ENCODE measurements at regions not wholly inside any gene's neighbourhood (a gene's known extent, or its start where the extent isn't known, plus 50 kb on each side); places are given as distances from the start of the nearest gene placed in this dataset.

- Histone ChIP-seq H3K27ac (ENCODE audit: low read depth, low read length) (no peak overlapping the region), H3K27me3 (ENCODE audit: control insufficient read depth in 2 of 2, insufficient read depth in 2 of 2, low read length in 2 of 2) (no peaks in the 10 kb centered on the region), H3K36me3 (ENCODE audit: control insufficient read depth in 2 of 3, insufficient read depth in 3 of 3, low read length in 3 of 3) (no peaks in the 10 kb centered on the region), H3K4me1 (ENCODE audit: control insufficient read depth in 2 of 2, insufficient read depth in 2 of 2, low read length in 2 of 2) (no peaks in the 10 kb centered on the region), H3K9me3 (ENCODE audit: control insufficient read depth in 2 of 3, low read length in 3 of 3) (no peaks in the 10 kb centered on the region), H3K4me3 (ENCODE audit: low read length) (no peak overlapping the region)
- Mint-ChIP-seq H3K27me3 (no peaks in the 10 kb centered on the region), H3K27ac (no peak overlapping the region), H3K4me1 (peaks cover 0 to 1% (median 0%) of the 10 kb centered on the region in 7 donors), H3K36me3 (no peaks in the 10 kb centered on the region), H3K9me3 (peaks cover 0 to 12% (median 4%) of the 10 kb centered on the region in 11 donors), H3K4me3 (no peak overlapping the region)
- ChIA-PET CTCF (no interaction called here), POLR2A (no interaction called here)
- intact Hi-C loops (cut with micrococcal nuclease), result no loop called here
- DNase-seq, result no peak
- no peak for ATAC-seq
Observed at GRCh38 chr4:164221631-164222030, 532.3 kb upstream of the SMIM31 start.

GRCh38 chr4:164224871-164225270 is 529.1 kb upstream of the SMIM31 start:
- peaks cover 0 to 4% (median 0%) of the 10 kb centered on the region in 11 donors for H3K9me3 Mint-ChIP-seq
- intact Hi-C loops (cut with micrococcal nuclease), result no loop called here
- no peaks in the 10 kb centered on the region for H3K36me3 Mint-ChIP-seq
- POLR2A ChIA-PET, result no interaction called here
- H3K36me3 ChIP-seq (ENCODE audit: control insufficient read depth in 2 of 3, insufficient read depth in 3 of 3, low read length in 3 of 3), result no peaks in the 10 kb centered on the region
- no peak overlapping the region for H3K4me3 ChIP-seq (ENCODE audit: low read length)
- CTCF ChIA-PET, result no interaction called here
- ATAC-seq (no peak), DNase-seq (no peak)
- H3K4me1 ChIP-seq (ENCODE audit: control insufficient read depth in 2 of 2, insufficient read depth in 2 of 2, low read length in 2 of 2), result no peaks in the 10 kb centered on the region
- H3K27ac Mint-ChIP-seq, result no peak overlapping the region
- no peak overlapping the region for H3K4me3 Mint-ChIP-seq
- H3K4me1 Mint-ChIP-seq, result peaks cover 0 to 1% (median 0%) of the 10 kb centered on the region in 7 donors
- no peak overlapping the region for H3K27ac ChIP-seq (ENCODE audit: low read depth, low read length)
- no peaks in the 10 kb centered on the region for H3K27me3 ChIP-seq (ENCODE audit: control insufficient read depth in 2 of 2, insufficient read depth in 2 of 2, low read length in 2 of 2)
- H3K27me3 Mint-ChIP-seq, result no peaks in the 10 kb centered on the region
- H3K9me3 ChIP-seq (ENCODE audit: control insufficient read depth in 2 of 3, low read length in 3 of 3), result no peaks in the 10 kb centered on the region

- Histone ChIP-seq H3K4me3 (ENCODE audit: low read length) (no peak overlapping the region), H3K9me3 (ENCODE audit: control insufficient read depth in 2 of 3, low read length in 3 of 3) (no peaks in the 10 kb centered on the region), H3K27me3 (ENCODE audit: control insufficient read depth in 2 of 2, insufficient read depth in 2 of 2, low read length in 2 of 2) (no peaks in the 10 kb centered on the region), H3K36me3 (ENCODE audit: control insufficient read depth in 2 of 3, insufficient read depth in 3 of 3, low read length in 3 of 3) (no peaks in the 10 kb centered on the region), H3K4me1 (ENCODE audit: control insufficient read depth in 2 of 2, insufficient read depth in 2 of 2, low read length in 2 of 2) (no peaks in the 10 kb centered on the region), H3K27ac (ENCODE audit: low read depth, low read length) (no peak overlapping the region)
- H3K27ac Mint-ChIP-seq, result no peak overlapping the region
- no peak overlapping the region for H3K4me3 Mint-ChIP-seq
- no peak for DNase-seq
- H3K9me3 Mint-ChIP-seq, result peaks cover 0 to 2% (median 0%) of the 10 kb centered on the region in 11 donors
- CTCF ChIA-PET, result no interaction called here
- intact Hi-C loops (cut with micrococcal nuclease), result no loop called here
- H3K36me3 Mint-ChIP-seq, result no peaks in the 10 kb centered on the region
- H3K4me1 Mint-ChIP-seq, result no peaks in the 10 kb centered on the region
- no peaks in the 10 kb centered on the region for H3K27me3 Mint-ChIP-seq
- POLR2A ChIA-PET, result no interaction called here
- ATAC-seq, result no peak
Observed at GRCh38 chr4:164229255-164229654, 524.7 kb upstream of the SMIM31 start.

GRCh38 chr4:164239433-164239832 is 514.5 kb upstream of the SMIM31 start:
- H3K27ac Mint-ChIP-seq, result no peak overlapping the region
- H3K9me3 Mint-ChIP-seq, result peaks cover 0 to 6% (median 1%) of the 10 kb centered on the region in 11 donors

GRCh38 chr4:164239976-164240375 is 514.0 kb upstream of the SMIM31 start:
- no peaks in the 10 kb centered on the region for H3K36me3 Mint-ChIP-seq
- peaks cover 0 to 6% (median 1%) of the 10 kb centered on the region in 11 donors for H3K9me3 Mint-ChIP-seq
- CTCF ChIA-PET, result no interaction called here
- H3K4me1 Mint-ChIP-seq, result no peaks in the 10 kb centered on the region
- Histone ChIP-seq H3K4me1 (ENCODE audit: control insufficient read depth in 2 of 2, insufficient read depth in 2 of 2, low read length in 2 of 2) (no peaks in the 10 kb centered on the region), H3K27ac (ENCODE audit: low read depth, low read length) (no peak overlapping the region), H3K4me3 (ENCODE audit: low read length) (no peak overlapping the region), H3K9me3 (ENCODE audit: control insufficient read depth in 2 of 3, low read length in 3 of 3) (no peaks in the 10 kb centered on the region), H3K27me3 (ENCODE audit: control insufficient read depth in 2 of 2, insufficient read depth in 2 of 2, low read length in 2 of 2) (no peaks in the 10 kb centered on the region), H3K36me3 (ENCODE audit: control insufficient read depth in 2 of 3, insufficient read depth in 3 of 3, low read length in 3 of 3) (no peaks in the 10 kb centered on the region)
- no peak overlapping the region for H3K27ac Mint-ChIP-seq
- POLR2A ChIA-PET, result no interaction called here
- H3K27me3 Mint-ChIP-seq, result no peaks in the 10 kb centered on the region
- ATAC-seq (no peak), DNase-seq (no peak)
- H3K4me3 Mint-ChIP-seq, result no peak overlapping the region
- intact Hi-C loops (cut with micrococcal nuclease), result no loop called here

More at GRCh38 chr4:164239433-164239832, 514.5 kb upstream of the SMIM31 start:
- Histone ChIP-seq H3K27me3 (ENCODE audit: control insufficient read depth in 2 of 2, insufficient read depth in 2 of 2, low read length in 2 of 2) (no peaks in the 10 kb centered on the region), H3K4me1 (ENCODE audit: control insufficient read depth in 2 of 2, insufficient read depth in 2 of 2, low read length in 2 of 2) (no peaks in the 10 kb centered on the region), H3K4me3 (ENCODE audit: low read length) (no peak overlapping the region), H3K9me3 (ENCODE audit: control insufficient read depth in 2 of 3, low read length in 3 of 3) (no peaks in the 10 kb centered on the region), H3K36me3 (ENCODE audit: control insufficient read depth in 2 of 3, insufficient read depth in 3 of 3, low read length in 3 of 3) (no peaks in the 10 kb centered on the region), H3K27ac (ENCODE audit: low read depth, low read length) (no peak overlapping the region)
- H3K36me3 Mint-ChIP-seq, result no peaks in the 10 kb centered on the region
- ChIA-PET CTCF (no interaction called here), POLR2A (no interaction called here)
- H3K4me3 Mint-ChIP-seq, result no peak overlapping the region
- no peaks in the 10 kb centered on the region for H3K4me1 Mint-ChIP-seq
- H3K27me3 Mint-ChIP-seq, result no peaks in the 10 kb centered on the region
- DNase-seq (no peak), ATAC-seq (no peak)
- intact Hi-C loops (cut with micrococcal nuclease), result no loop called here

GRCh38 chr4:164251257-164251656 is 502.7 kb upstream of the SMIM31 start:
- Mint-ChIP-seq H3K27ac (no peak overlapping the region), H3K4me1 (no peaks in the 10 kb centered on the region), H3K9me3 (peaks cover 0 to 1% (median 0%) of the 10 kb centered on the region in 11 donors), H3K36me3 (no peaks in the 10 kb centered on the region), H3K4me3 (no peak overlapping the region), H3K27me3 (no peaks in the 10 kb centered on the region)
- Histone ChIP-seq H3K9me3 (ENCODE audit: control insufficient read depth in 2 of 3, low read length in 3 of 3) (no peaks in the 10 kb centered on the region), H3K36me3 (ENCODE audit: control insufficient read depth in 2 of 3, insufficient read depth in 3 of 3, low read length in 3 of 3) (no peaks in the 10 kb centered on the region), H3K4me3 (ENCODE audit: low read length) (no peak overlapping the region), H3K27me3 (ENCODE audit: control insufficient read depth in 2 of 2, insufficient read depth in 2 of 2, low read length in 2 of 2) (no peaks in the 10 kb centered on the region), H3K4me1 (ENCODE audit: control insufficient read depth in 2 of 2, insufficient read depth in 2 of 2, low read length in 2 of 2) (no peaks in the 10 kb centered on the region), H3K27ac (ENCODE audit: low read depth, low read length) (no peak overlapping the region)
- ChIA-PET POLR2A (no interaction called here), CTCF (no interaction called here)
- ATAC-seq (no peak), DNase-seq (no peak)
- intact Hi-C loops (cut with micrococcal nuclease), result no loop called here

GRCh38 chr4:164252286-164252685 is 501.6 kb upstream of the SMIM31 start:
- Mint-ChIP-seq H3K9me3 (peaks cover 0 to 1% (median 0%) of the 10 kb centered on the region in 11 donors), H3K27ac (no peak overlapping the region), H3K36me3 (no peaks in the 10 kb centered on the region), H3K4me3 (no peak overlapping the region), H3K4me1 (no peaks in the 10 kb centered on the region), H3K27me3 (no peaks in the 10 kb centered on the region)
- ChIA-PET CTCF (no interaction called here), POLR2A (no interaction called here)
- H3K27me3 ChIP-seq (ENCODE audit: control insufficient read depth in 2 of 2, insufficient read depth in 2 of 2, low read length in 2 of 2), result no peaks in the 10 kb centered on the region
- intact Hi-C loops (cut with micrococcal nuclease), result no loop called here
- DNase-seq (no peak), ATAC-seq (no peak)
- no peak overlapping the region for H3K4me3 ChIP-seq (ENCODE audit: low read length)
- H3K36me3 ChIP-seq (ENCODE audit: control insufficient read depth in 2 of 3, insufficient read depth in 3 of 3, low read length in 3 of 3), result no peaks in the 10 kb centered on the region
- H3K27ac ChIP-seq (ENCODE audit: low read depth, low read length), result no peak overlapping the region
- no peaks in the 10 kb centered on the region for H3K9me3 ChIP-seq (ENCODE audit: control insufficient read depth in 2 of 3, low read length in 3 of 3)
- H3K4me1 ChIP-seq (ENCODE audit: control insufficient read depth in 2 of 2, insufficient read depth in 2 of 2, low read length in 2 of 2), result no peaks in the 10 kb centered on the region
